Mesenchymal stem cell (in vitro differentiated cells and primary cell): ENCODE measurements at regions not wholly inside any gene's neighbourhood (a gene's known extent, or its start where the extent isn't known, plus 50 kb on each side); places are given as distances from the start of the nearest gene placed in this dataset.

Experiments used
- DNase-seq: peaks from one replicate; pipeline ENCODE4 v3.0.0-alpha.2; 2013
- H2AFZ ChIP-seq: one replicate; pipeline ENCODE4 v1.6.1; 2013; ENCODE audit warnings: low read depth, mild to moderate bottlenecking, control low read depth, inconsistent platforms, low read length, moderate library complexity
- H2AK5ac ChIP-seq: 2 replicates; pipeline ENCODE4 v1.6.1; 2013; ENCODE audit warnings: low read length, moderate library complexity, mild to moderate bottlenecking, inconsistent platforms; ENCODE audit not compliant: severe bottlenecking
- H2BK120ac ChIP-seq: one replicate; pipeline ENCODE4 v1.6.1; 2013; ENCODE audit warnings: low read depth, mild to moderate bottlenecking, inconsistent platforms, low read length, moderate library complexity
- H2BK12ac ChIP-seq, 2 experiments: one replicate each; pipeline ENCODE4 v1.6.1; 2013; ENCODE audit warnings: inconsistent platforms in 2 of 2, low read length in 2 of 2, mild to moderate bottlenecking in 2 of 2, moderate library complexity in 2 of 2, control low read depth in 1 of 2
- H2BK15ac ChIP-seq: one replicate; pipeline ENCODE4 v1.6.1; 2013; ENCODE audit warnings: mild to moderate bottlenecking, low read depth, inconsistent platforms; ENCODE audit not compliant: poor library complexity, severe bottlenecking
- H2BK5ac ChIP-seq: 2 replicates; pipeline ENCODE4 v1.6.1; 2013; ENCODE audit warnings: low read depth, mild to moderate bottlenecking, low read length, control low read depth, inconsistent platforms; ENCODE audit not compliant: poor library complexity, severe bottlenecking
- H3K14ac ChIP-seq, 2 experiments: one replicate each; pipeline ENCODE4 v1.6.1; 2013; ENCODE audit warnings: inconsistent platforms in 2 of 2, low read length in 2 of 2, control low read depth in 1 of 2, mild to moderate bottlenecking in 1 of 2, moderate library complexity in 1 of 2
- H3K18ac ChIP-seq, 2 experiments: one replicate each; pipeline ENCODE4 v1.6.1; 2013; ENCODE audit warnings: inconsistent platforms in 2 of 2, low read length in 2 of 2, control low read depth in 1 of 2, low read depth in 1 of 2, mild to moderate bottlenecking in 1 of 2
- H3K23ac ChIP-seq, 2 experiments: one replicate each; pipeline ENCODE4 v1.6.1; 2013; ENCODE audit warnings: inconsistent platforms in 2 of 2, low read length in 2 of 2, mild to moderate bottlenecking in 2 of 2, moderate library complexity in 2 of 2, control low read depth in 1 of 2
- H3K27ac ChIP-seq: 2 replicates; pipeline ENCODE4 v1.5.1; 2013; ENCODE audit warnings: mild to moderate bottlenecking, moderate library complexity, low read length, control low read depth, inconsistent platforms; ENCODE audit not compliant: poor library complexity, severe bottlenecking
- H3K27me3 ChIP-seq, 2 experiments: 2 replicates each; pipeline versions ENCODE4 v1.6.1 to v1.7.0; 2013; ENCODE audit warnings: low read length in 2 of 2, mild to moderate bottlenecking in 2 of 2, moderate library complexity in 2 of 2, control low read depth in 1 of 2, inconsistent platforms in 1 of 2; ENCODE audit not compliant: control insufficient read depth in 1 of 2, insufficient read depth in 1 of 2
- H3K36me3 ChIP-seq, 2 experiments: 2 replicates each; pipeline versions ENCODE4 v1.6.1 to v1.7.0; 2013; ENCODE audit warnings: low read length in 2 of 2, control low read depth in 1 of 2, inconsistent platforms in 1 of 2, low read depth in 1 of 2, mild to moderate bottlenecking in 1 of 2; ENCODE audit not compliant: insufficient read depth in 2 of 2, control insufficient read depth in 1 of 2
- H3K4ac ChIP-seq, 2 experiments: one replicate each; pipeline ENCODE4 v1.6.1; 2013; ENCODE audit warnings: inconsistent platforms in 2 of 2, low read length in 2 of 2, mild to moderate bottlenecking in 2 of 2, moderate library complexity in 2 of 2, control low read depth in 1 of 2, low read depth in 1 of 2
- H3K4me1 ChIP-seq: 2 replicates; pipeline ENCODE4 v1.6.1; 2013; ENCODE audit warnings: low read depth, low read length, control low read depth; ENCODE audit not compliant: control insufficient read depth, insufficient read depth
- H3K4me2 ChIP-seq: 2 replicates; pipeline ENCODE4 v1.6.1; 2013; ENCODE audit warnings: low read length, mild to moderate bottlenecking, inconsistent platforms; ENCODE audit not compliant: poor library complexity, severe bottlenecking
- H3K4me3 ChIP-seq, 2 experiments: 2 replicates each; pipeline versions ENCODE4 v1.5.1 to v1.7.0; 2013; ENCODE audit warnings: low read length in 2 of 2, mild to moderate bottlenecking in 2 of 2, control low read depth in 1 of 2, low read depth in 1 of 2; ENCODE audit not compliant: insufficient read depth in 1 of 2
- H3K79me1 ChIP-seq: replicated peaks from 2 replicates; pipeline ENCODE4 v1.6.1; 2013; ENCODE audit warnings: mild to moderate bottlenecking, control low read depth, low read length, inconsistent platforms; ENCODE audit not compliant: poor library complexity, severe bottlenecking
- H3K9ac ChIP-seq: 2 replicates; pipeline ENCODE4 v1.7.0; 2013; ENCODE audit warnings: mild to moderate bottlenecking, low read length, moderate library complexity
- H3K9me3 ChIP-seq: 2 replicates; pipeline ENCODE4 v1.7.0; 2013; ENCODE audit warnings: mild to moderate bottlenecking, low read length; ENCODE audit not compliant: control insufficient read depth
- H4K8ac ChIP-seq: one replicate; pipeline ENCODE4 v1.6.1; 2013; ENCODE audit warnings: inconsistent platforms, mild to moderate bottlenecking, low read length, moderate library complexity
- H4K91ac ChIP-seq: one replicate; pipeline ENCODE4 v1.6.1; 2013; ENCODE audit warnings: mild to moderate bottlenecking, low read length, inconsistent platforms
- WGBS: methylation state at CpG from one replicate; pipeline ENCODE4 v1.1.7; 2013; ENCODE audit warnings: mixed read lengths; 5-methylcytosine and 5-hydroxymethylcytosine counted together

- Histone ChIP-seq H4K91ac (peak overlapping the region; percentile 79), H2BK12ac (peak overlapping the region; percentile 92 to 95), H3K14ac (peak overlapping the region in 1 of 2 experiments; percentile 12), H3K79me1 (no peaks in the 10 kb centered on the region), H3K27me3 (no peaks in the 10 kb centered on the region), H3K18ac (peak overlapping the region; percentile 65 to 92), H3K9ac (peak overlapping the region; percentile 51), H3K4me2 (no peak overlapping the region), H3K4me3 (no peak overlapping the region), H2BK15ac (peak overlapping the region; percentile 89), H4K8ac (peak overlapping the region; percentile 86), H2AFZ (no peak overlapping the region), H3K23ac (no peak overlapping the region), H2AK5ac (peak overlapping the region; percentile 14), H2BK120ac (peak overlapping the region; percentile 29), H3K36me3 (no peaks in the 10 kb centered on the region), H3K4me1 (peaks cover 7% of the 10 kb centered on the region), H3K9me3 (no peaks in the 10 kb centered on the region), H2BK5ac (no peak overlapping the region), H3K27ac (no peak overlapping the region), H3K4ac (peak overlapping the region; percentile 76 to 84)
- 66% methylated on average over 5 of the region's 5 CpGs for WGBS
- no peak for DNase-seq
Observed at GRCh38 chr2:42844366-42844765, 52.0 kb upstream of the HAAO start.

- Histone ChIP-seq H3K9me3 (no peaks in the 10 kb centered on the region), H3K4me1 (peaks cover 7% of the 10 kb centered on the region), H4K91ac (peak overlapping the region; percentile 47), H3K14ac (no peak overlapping the region), H3K27ac (no peak overlapping the region), H2BK5ac (no peak overlapping the region), H2BK120ac (peak overlapping the region; percentile 29), H3K79me1 (no peaks in the 10 kb centered on the region), H2AK5ac (no peak overlapping the region), H3K9ac (no peak overlapping the region), H2AFZ (no peak overlapping the region), H3K27me3 (no peaks in the 10 kb centered on the region), H4K8ac (no peak overlapping the region), H3K4me3 (no peak overlapping the region), H2BK15ac (no peak overlapping the region), H3K4me2 (no peak overlapping the region), H2BK12ac (peak overlapping the region; percentile 89 to 92), H3K36me3 (no peaks in the 10 kb centered on the region), H3K18ac (peak overlapping the region; percentile 42 to 65), H3K4ac (peak overlapping the region in 1 of 2 experiments; percentile 29), H3K23ac (no peak overlapping the region)
- DNase-seq: no peak
Observed at GRCh38 chr2:42843611-42844010, 51.2 kb upstream of the HAAO start.

GRCh38 chr2:42843131-42843530, 50.7 kb upstream of the HAAO start:
- Histone ChIP-seq H3K27ac (no peak overlapping the region), H3K18ac (peak overlapping the region; percentile 3 to 71), H2AFZ (no peak overlapping the region), H2BK5ac (no peak overlapping the region), H3K23ac (no peak overlapping the region), H3K4me1 (peaks cover 7% of the 10 kb centered on the region), H3K4ac (peak overlapping the region in 1 of 2 experiments; percentile 19), H3K9ac (no peak overlapping the region), H3K14ac (no peak overlapping the region), H4K8ac (no peak overlapping the region), H4K91ac (peak overlapping the region; percentile 12), H2BK120ac (peak overlapping the region; percentile 29), H3K4me2 (no peak overlapping the region), H3K27me3 (no peaks in the 10 kb centered on the region), H2BK15ac (no peak overlapping the region), H3K36me3 (no peaks in the 10 kb centered on the region), H2BK12ac (peak overlapping the region; percentile 6 to 84), H3K79me1 (no peaks in the 10 kb centered on the region), H3K9me3 (no peaks in the 10 kb centered on the region), H3K4me3 (no peak overlapping the region), H2AK5ac (no peak overlapping the region)
- DNase-seq: no peak
- 85% methylated on average over 4 of the region's 6 CpGs for WGBS

- Histone ChIP-seq H3K14ac (no peak overlapping the region), H3K18ac (peak overlapping the region; percentile 45 to 61), H3K27me3 (no peaks in the 10 kb centered on the region), H4K8ac (no peak overlapping the region), H2BK5ac (no peak overlapping the region), H3K4ac (peak overlapping the region in 1 of 2 experiments; percentile 24), H3K9me3 (no peaks in the 10 kb centered on the region), H3K9ac (no peak overlapping the region), H3K4me1 (peaks cover 7% of the 10 kb centered on the region), H2BK120ac (peak overlapping the region; percentile 15), H4K91ac (peak overlapping the region; percentile 34), H3K36me3 (no peaks in the 10 kb centered on the region), H3K79me1 (no peaks in the 10 kb centered on the region), H2BK15ac (peak overlapping the region; percentile 73), H2AFZ (no peak overlapping the region), H3K4me2 (no peak overlapping the region), H3K27ac (no peak overlapping the region), H3K4me3 (no peak overlapping the region), H2BK12ac (peak overlapping the region; percentile 21 to 59), H3K23ac (no peak overlapping the region), H2AK5ac (no peak overlapping the region)
- DNase-seq: no peak
- 83% methylated on average over 3 of the region's 4 CpGs for WGBS
Observed at GRCh38 chr2:42842466-42842865, 50.1 kb upstream of the HAAO start.
